GM12878 (cell line): ENCODE measurements at regions not wholly inside any gene's neighbourhood (a gene's known extent, or its start where the extent isn't known, plus 50 kb on each side); places are given as distances from the start of the nearest gene placed in this dataset.

Source experiments
- ATAC-seq: fragments of 200-7000 bp; cut with Tn5 transposase; 3 replicates; pipeline ENCODE4 v1.9.1; 2020; ENCODE audit warnings: mild to moderate bottlenecking, moderate library complexity
- BruUV-seq: library from RNA; stranded (reverse); fragments of 400-500 nt; replicated peaks from 2 replicates; lab custom pipeline; 2021; lab: Mats Ljungman, UMichigan
- CTCF ChIA-PET: fragments of 300-600 bp; sonication (Branson Sonifier 250); formaldehyde crosslinking; extraction: SDS; loops from one replicate; lab custom pipeline; 2021; ENCODE audit warnings: inconsistent platforms; lab: Yijun Ruan, JAX
- POLR2A ChIA-PET: fragments of 350-600 bp; formaldehyde crosslinking; extraction: SDS; loops from one replicate; lab custom pipeline; 2021; ENCODE audit warnings: inconsistent platforms; lab: Charles Lee
- RAD21 ChIA-PET: fragments of 300-600 bp; sonication (Branson Sonifier 250); formaldehyde crosslinking; loops from one replicate; lab custom pipeline; 2023; ENCODE audit warnings: antibody characterized with exemption; ENCODE audit not compliant: unreplicated experiment; lab: Charles Lee
- SMC1A ChIA-PET: fragments of 300-600 bp; sonication (Branson Sonifier 250); formaldehyde crosslinking; loops from one replicate; lab custom pipeline; 2023; ENCODE audit not compliant: unreplicated experiment, uncharacterized antibody; lab: Charles Lee
- DNase-seq: peaks from one replicate; pipeline ENCODE4 v3.0.0-alpha.2; 2011; ENCODE audit warnings: low read depth, low spot score
- FAIRE-seq: peaks from 3 replicates; lab custom pipeline; 2011; peaks lifted over from hg19 to GRCh38; lab: Jason Lieb, UNC
- H2AFZ ChIP-seq: 2 replicates; pipeline ENCODE4 v1.6.0; 2011; ENCODE audit warnings: low read depth, low read length, control low read depth; ENCODE audit not compliant: control insufficient read depth
- H3K27ac ChIP-seq: 2 replicates; pipeline ENCODE4 v1.5.1; 2011; ENCODE audit warnings: control low read depth; ENCODE audit not compliant: control insufficient read depth, insufficient read depth
- H3K27me3 ChIP-seq, 2 experiments: replicated peaks in 1 of 2; 2 replicates each; pipeline versions ENCODE4 v1.6.0 to v1.6.1; 2011; ENCODE audit warnings: low read length in 1 of 2; ENCODE audit not compliant: control insufficient read depth in 2 of 2, insufficient read depth in 2 of 2
- H3K36me3 ChIP-seq, 2 experiments: 2 replicates each; pipeline ENCODE4 v1.5.1; 2011; ENCODE audit warnings: low read length in 1 of 2; ENCODE audit not compliant: control insufficient read depth in 2 of 2, insufficient read depth in 2 of 2
- H3K4me1 ChIP-seq: 2 replicates; pipeline ENCODE4 v1.6.1; 2011; ENCODE audit warnings: mild to moderate bottlenecking, low read length, moderate library complexity, mixed read lengths; ENCODE audit not compliant: control insufficient read depth, insufficient read depth
- H3K4me2 ChIP-seq: 2 replicates; pipeline ENCODE4 v1.6.0; 2011; ENCODE audit warnings: control low read depth; ENCODE audit not compliant: control insufficient read depth, insufficient read depth
- H3K4me3 ChIP-seq: fragments of 200-600 bp; sonication (generic); 2 replicates; pipeline ENCODE4 v1.5.1; 2016
- H3K79me2 ChIP-seq: 2 replicates; pipeline ENCODE4 v1.6.0; 2011; ENCODE audit warnings: low read length; ENCODE audit not compliant: control insufficient read depth, insufficient read depth
- H3K9ac ChIP-seq: 2 replicates; pipeline ENCODE4 v1.8.0; 2011; ENCODE audit warnings: low read length, control low read depth, mixed read lengths; ENCODE audit not compliant: control insufficient read depth, insufficient read depth
- H3K9me3 ChIP-seq: replicated peaks from 3 replicates; pipeline ENCODE4 v1.5.1; 2011; ENCODE audit warnings: mild to moderate bottlenecking, low read length; ENCODE audit not compliant: control insufficient read depth, insufficient read depth
- H4K20me1 ChIP-seq: 2 replicates; pipeline ENCODE4 v1.6.0; 2011; ENCODE audit not compliant: control insufficient read depth, insufficient read depth
- CHD1 ChIP-seq: IDR thresholded peaks from 2 replicates; pipeline ENCODE4 v1.6.1; 2012; ENCODE audit warnings: low read depth, low read length, improper control_type of control experiment
- CHD2 ChIP-seq: IDR thresholded peaks from 2 replicates; pipeline ENCODE4 v1.6.1; 2011; ENCODE audit warnings: low read depth, low read length, improper control_type of control experiment, borderline replicate concordance
- CREB1 ChIP-seq: IDR thresholded peaks from 2 replicates; pipeline ENCODE4 v1.6.1; 2012; ENCODE audit warnings: low read depth, mild to moderate bottlenecking, inconsistent platforms
- FOS ChIP-seq: IDR thresholded peaks from 3 replicates; pipeline ENCODE4 v1.6.1; 2011; ENCODE audit warnings: borderline replicate concordance; ENCODE audit not compliant: insufficient read length; ENCODE audit errors: extremely low read depth
- IKZF1 ChIP-seq: fragments of 450-650 bp; conservative IDR thresholded peaks from 2 replicates; pipeline ENCODE4 v1.6.1; 2017; ENCODE audit warnings: antibody characterized with exemption, mild to moderate bottlenecking
- POLR2A ChIP-seq: IDR thresholded peaks from 2 replicates; pipeline ENCODE4 v1.6.1; 2011; ENCODE audit warnings: low read depth, mild to moderate bottlenecking, low read length
- RB1 ChIP-seq: fragments of 450-650 bp; formaldehyde crosslinking; IDR thresholded peaks from 2 replicates; pipeline ENCODE4 v1.6.1; 2017; ENCODE audit warnings: mild to moderate bottlenecking, borderline replicate concordance
- SIX5 ChIP-seq: IDR thresholded peaks from 2 replicates; pipeline ENCODE4 v1.6.1; 2011; ENCODE audit warnings: mild to moderate bottlenecking, low read depth, low read length, moderate library complexity; ENCODE audit not compliant: severe bottlenecking
- SKIL ChIP-seq: fragments of 450-650 bp; IDR thresholded peaks from 2 replicates; pipeline ENCODE4 v1.6.1; 2017; ENCODE audit warnings: mild to moderate bottlenecking, low read depth, inconsistent platforms; ENCODE audit not compliant: poor library complexity, severe bottlenecking
- SMARCA5 ChIP-seq: fragments of 450-650 bp; IDR thresholded peaks from 2 replicates; pipeline ENCODE4 v1.6.1; 2017; ENCODE audit warnings: mild to moderate bottlenecking
- ZNF592 ChIP-seq: fragments of 450-650 bp; IDR thresholded peaks from 2 replicates; pipeline ENCODE4 v1.6.1; 2017; ENCODE audit warnings: mild to moderate bottlenecking, moderate library complexity
- ZSCAN29 ChIP-seq: fragments of 450-650 bp; IDR thresholded peaks from 2 replicates; pipeline ENCODE4 v1.6.1; 2017; ENCODE audit warnings: mild to moderate bottlenecking, moderate library complexity
- WGBS: methylation state at CpG from one replicate; pipeline ENCODE4 v1.1.6; 2016; ENCODE audit warnings: low lambda C conversion rate; ENCODE audit not compliant: insufficient replicate concordance, insufficient coverage; ENCODE audit errors: missing lambda C conversion rate; 5-methylcytosine and 5-hydroxymethylcytosine counted together
- in situ Hi-C: fragments of 300-500 bp; cut with MboI; formaldehyde crosslinking; loops from 9 replicates; pipeline ENCODE4 v1.14.3; 2018; ENCODE audit warnings: mixed read lengths
- intact Hi-C: fragments of 100-400 bp; cut with micrococcal nuclease; formaldehyde crosslinking; loops from one replicate; pipeline ENCODE4 v1.14.2; 2022; ENCODE audit not compliant: unreplicated experiment

DNA sequence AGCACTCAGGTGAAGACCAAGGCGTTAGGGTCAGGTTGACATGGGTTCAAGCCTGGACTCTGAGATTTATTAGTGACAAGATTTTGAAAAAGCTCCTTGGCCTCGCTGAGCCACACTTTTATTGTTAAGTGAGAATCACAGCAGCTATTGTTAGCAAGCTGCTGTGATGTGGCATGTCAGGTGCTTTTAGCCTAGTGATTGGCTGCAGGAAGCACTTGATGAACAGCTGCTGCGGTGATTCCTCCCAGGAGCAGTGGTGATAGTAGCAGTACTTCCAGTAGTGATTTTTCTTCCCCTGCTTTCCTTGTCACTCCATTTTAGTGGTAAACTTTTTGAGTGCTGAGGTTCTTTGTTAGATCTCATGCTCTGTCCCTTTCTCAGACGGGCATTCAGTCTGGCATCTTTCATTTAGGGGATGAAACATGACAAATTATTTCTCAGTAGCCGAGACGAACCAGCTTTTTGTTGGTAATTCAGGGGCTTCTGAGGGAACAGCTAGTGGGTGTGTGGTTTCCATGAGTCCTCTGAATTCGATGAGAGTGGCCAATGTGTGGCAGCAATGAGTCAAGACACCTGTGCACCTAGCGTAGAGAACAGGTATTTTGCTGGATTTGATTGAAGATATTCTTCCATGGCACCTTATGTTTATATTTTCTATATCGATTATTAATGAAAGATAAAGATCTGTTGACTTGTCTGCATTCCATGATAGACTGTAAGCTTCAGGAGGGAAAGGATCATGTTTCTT lies 696.7 kb downstream of the DHX35 start:
- H3K9ac ChIP-seq, result no peak overlapping the region
- intact Hi-C loops, result no loop called here
- ATAC-seq, result no peak
- H3K27me3 ChIP-seq, result no peaks in the 10 kb centered on the region
- no peaks in the 10 kb centered on the region for H3K4me1 ChIP-seq
- H4K20me1 ChIP-seq, result no peaks in the 10 kb centered on the region
- no peak for DNase-seq
- FAIRE-seq, result no peak
- no TSS peak for BruUV-seq
- no peaks in the 10 kb centered on the region for H3K36me3 ChIP-seq
- no peaks in the 10 kb centered on the region for H3K9me3 ChIP-seq
- CTCF ChIA-PET, result interaction anchor here (1.4 to 4.5 kb wide), 2 partner anchors 215 to 218 kb away, joined by 3 to 21 read pairs; no protein-coding TSS in a partner anchor
- no peak overlapping the region for H3K4me3 ChIP-seq
- WGBS, result 23% methylated on average over 9 of the region's 9 CpGs
- no peak overlapping the region for H3K4me2 ChIP-seq
- POLR2A ChIA-PET, result no interaction called here
- RAD21 ChIA-PET, result interaction anchor here (1.1 to 1.9 kb wide), 4 partner anchors 33 to 224 kb away, joined by 3 to 11 read pairs (median 3); no protein-coding TSS in a partner anchor
- in situ Hi-C loops, result no loop called here
- H3K79me2 ChIP-seq, result no peaks in the 10 kb centered on the region
- H2AFZ ChIP-seq, result no peak overlapping the region
- SMC1A ChIA-PET, result interaction anchor here (0.9 to 1.1 kb wide), 4 partner anchors 9 to 390 kb away, joined by 3 read pairs; no protein-coding TSS in a partner anchor
- no peak overlapping the region for H3K27ac ChIP-seq
- no peak for TF ChIP-seq IKZF1
- no peak for TF ChIP-seq CHD1
- no peak for TF ChIP-seq RB1
- TF ChIP-seq ZSCAN29, result no peak
- TF ChIP-seq POLR2A, result no peak

DNA sequence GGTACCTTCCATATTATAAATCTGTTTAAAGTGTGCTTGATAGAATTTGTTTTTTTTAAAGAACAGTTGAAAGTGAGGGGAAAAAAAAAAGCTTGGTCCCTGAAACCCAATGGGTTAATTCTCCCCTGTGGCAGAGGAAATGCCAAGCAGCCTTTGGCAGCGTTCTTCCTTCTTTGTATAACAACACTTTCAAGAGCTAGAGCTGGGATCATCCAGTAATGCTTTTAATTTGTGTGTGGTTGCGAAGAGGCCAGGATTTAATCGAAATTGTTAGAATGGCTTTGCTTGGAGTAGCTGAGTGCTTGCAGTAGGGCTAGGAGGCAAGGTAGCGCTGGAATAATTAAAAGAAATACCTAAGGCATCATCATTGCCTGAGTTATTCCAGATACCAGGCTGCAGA lies 692.0 kb downstream of the DHX35 start:
- DNase-seq (no peak), ATAC-seq (no peak), FAIRE-seq (no peak)
- H3K27me3 ChIP-seq, result no peaks in the 10 kb centered on the region; a peak in 1 of 4 replicates
- H4K20me1 ChIP-seq, result no peaks in the 10 kb centered on the region
- ChIA-PET RAD21 (no interaction called here), SMC1A (interaction anchor here (0.8 to 1.4 kb wide), 2 partner anchors 176 to 232 kb away, joined by 3 read pairs; no protein-coding TSS in a partner anchor), POLR2A (no interaction called here), CTCF (no interaction called here)
- intact Hi-C loops, result no loop called here
- TF ChIP-seq CHD2, result no peak
- TF ChIP-seq SKIL, result no peak
- no peak for TF ChIP-seq SIX5
- no peak for TF ChIP-seq ZNF592
- TF ChIP-seq CREB1, result no peak
- no peak for TF ChIP-seq FOS
- TF ChIP-seq SMARCA5, result no peak
- no peaks in the 10 kb centered on the region for H3K79me2 ChIP-seq
- H3K4me3 ChIP-seq, result no peak overlapping the region
- in situ Hi-C loops, result no loop called here
- H3K4me2 ChIP-seq, result no peak overlapping the region
- no peak overlapping the region for H3K27ac ChIP-seq
- no TSS peak for BruUV-seq
- no peaks in the 10 kb centered on the region for H3K36me3 ChIP-seq
- no peak overlapping the region for H2AFZ ChIP-seq
- no peak overlapping the region for H3K9ac ChIP-seq
- H3K9me3 ChIP-seq, result no peaks in the 10 kb centered on the region
- 32% methylated on average over 4 of the region's 4 CpGs for WGBS
- no peaks in the 10 kb centered on the region for H3K4me1 ChIP-seq
